ENCODE measurements at regions not wholly inside any gene's neighbourhood (a gene's known extent, or its start where the extent isn't known, plus 50 kb on each side); places are given as distances from the start of the nearest gene placed in this dataset.
A peak's percentile ranks its signal among the peaks of the same experiment; 100 is the strongest.

GRCh38 chr1:101128211-101128727, 102.7 kb upstream of the DPH5 start:
- peak; percentile 87 for ATAC-seq
- Mint-ChIP-seq H3K4me3 (no peak overlapping the region), H3K27ac (peak overlapping the region; percentile 71), H3K27me3 (ENCODE audit: insufficient read depth, low read depth, poor library complexity) (no peaks in the 10 kb centered on the region), H3K36me3 (ENCODE audit: low read depth) (no peaks in the 10 kb centered on the region), H3K9me3 (no peaks in the 10 kb centered on the region), H3K4me1 (peaks cover 19% of the 10 kb centered on the region)
- H3K4me2 ChIP-seq: no peak overlapping the region; the same call in 1 of the 2 replicates
- no peaks in the 10 kb centered on the region for H4K20me1 ChIP-seq (replicated peaks; ENCODE audit: insufficient read depth)
- H2AFZ ChIP-seq: peak overlapping the region; percentile 78
- no peaks in the 10 kb centered on the region for H3K27me3 ChIP-seq (ENCODE audit: insufficient read depth)
- H3K9me2 ChIP-seq (ENCODE audit: insufficient read depth): no peaks in the 10 kb centered on the region
- TF ChIP-seq CTCF (conservative IDR thresholded peaks at IDR 0.05; ENCODE audit: low read depth in 2 of 2) (no peak), ZNF331 (CRISPR knock-in tag; IDR thresholded peaks at IDR 0.05; ENCODE audit: low read depth) (no peak), ZNF114 (CRISPR knock-in tag; IDR thresholded peaks at IDR 0.05) (no peak), EZH2phosphoT487 (IDR thresholded peaks at IDR 0.05; ENCODE audit: unreplicated experiment) (no peak), ETS1 (IDR thresholded peaks at IDR 0.05) (no peak), CREB1 (CRISPR knock-in tag; IDR thresholded peaks at IDR 0.05; ENCODE audit: low read depth) (no peak), STAT1 (IDR thresholded peaks at IDR 0.05; ENCODE audit: unreplicated experiment) (no peak), ZNF462 (CRISPR knock-in tag; IDR thresholded peaks at IDR 0.05) (no peak), NANOG (IDR thresholded peaks at IDR 0.05; ENCODE audit: borderline replicate concordance) (no peak), POLR2AphosphoS5 (IDR thresholded peaks at IDR 0.05; ENCODE audit: low read depth) (no peak)
- H3K27ac ChIP-seq (ENCODE audit: low read depth): no peak overlapping the region; the same call in 1 of the 2 replicates
- peak; percentile 43 for DNase-seq (ENCODE audit: low spot score)
- no peaks in the 10 kb centered on the region for H3K36me3 ChIP-seq (ENCODE audit: insufficient read depth)
- H3K4me1 ChIP-seq (ENCODE audit: insufficient read depth): peaks cover 12% of the 10 kb centered on the region
- no peak overlapping the region for H3K4me3 ChIP-seq
- no peaks in the 10 kb centered on the region for H3F3A ChIP-seq (replicated peaks; ENCODE audit: low read depth)
- H3K79me2 ChIP-seq (replicated peaks; ENCODE audit: insufficient read depth): no peaks in the 10 kb centered on the region

Measured in GM23338 (cell line).